Liver (tissue), 8 donors: ENCODE measurements at regions not wholly inside any gene's neighbourhood (a gene's known extent, or its start where the extent isn't known, plus 50 kb on each side); places are given as distances from the start of the nearest gene placed in this dataset.

Experiments used
- DNase-seq: peaks from one replicate; pipeline ENCODE4 v3.0.0-alpha.2; 2017; ENCODE audit warnings: low spot score
- H3K27ac ChIP-seq, 2 donors: one replicate each; pipeline ENCODE4 v1.7.0; 2013; ENCODE audit warnings: inconsistent platforms in 2 of 2, low read length in 2 of 2, control low read depth in 1 of 2, low read depth in 1 of 2, mild to moderate bottlenecking in 1 of 2
- H3K27me3 ChIP-seq, 4 donors: one replicate each; pipeline versions ENCODE4 v1.6.1 to v1.7.0; 2013; ENCODE audit warnings: low read length in 3 of 4, inconsistent platforms in 1 of 4, mild to moderate bottlenecking in 1 of 4, moderate library complexity in 1 of 4; ENCODE audit not compliant: control insufficient read depth in 4 of 4, insufficient read depth in 4 of 4
- H3K36me3 ChIP-seq, 4 donors: one replicate each; pipeline versions ENCODE4 v1.6.1 to v1.7.0; 2013; ENCODE audit warnings: low read length in 3 of 4, mild to moderate bottlenecking in 3 of 4, low read depth in 1 of 4, moderate library complexity in 1 of 4; ENCODE audit not compliant: control insufficient read depth in 4 of 4, insufficient read depth in 3 of 4
- H3K4me1 ChIP-seq, 4 donors: one replicate each; pipeline versions ENCODE4 v1.6.1 to v1.7.0; 2013; ENCODE audit warnings: low read length in 3 of 4, mild to moderate bottlenecking in 3 of 4, moderate library complexity in 1 of 4; ENCODE audit not compliant: control insufficient read depth in 4 of 4, insufficient read depth in 4 of 4
- H3K4me3 ChIP-seq, 3 donors: one replicate each; pipeline versions ENCODE4 v1.6.1 to v1.7.0; 2013; ENCODE audit warnings: low read length in 3 of 3, control low read depth in 1 of 3, low read depth in 1 of 3, mild to moderate bottlenecking in 1 of 3
- H3K9ac ChIP-seq, 2 donors: one replicate each; pipeline ENCODE4 v1.7.0; 2013; ENCODE audit warnings: low read length in 2 of 2, mild to moderate bottlenecking in 2 of 2, moderate library complexity in 2 of 2, control low read depth in 1 of 2, low read depth in 1 of 2
- H3K9me3 ChIP-seq, 4 donors: one replicate each; pipeline versions ENCODE4 v1.6.1 to v1.7.0; 2013; ENCODE audit warnings: low read length in 3 of 4; ENCODE audit not compliant: control insufficient read depth in 4 of 4
- EGR1 ChIP-seq, 2 donors: IDR thresholded peaks; 2 replicates each; pipeline ENCODE4 v1.6.1; 2016 to 2018; ENCODE audit warnings: antibody characterized with exemption in 2 of 2, low read depth in 2 of 2
- FOXA1 ChIP-seq: IDR thresholded peaks from 2 replicates; pipeline ENCODE4 v1.6.1; 2016; ENCODE audit warnings: antibody characterized with exemption
- FOXA2 ChIP-seq: IDR thresholded peaks from 2 replicates; pipeline ENCODE4 v1.6.1; 2016; ENCODE audit warnings: antibody characterized with exemption
- GABPA ChIP-seq, 2 donors: IDR thresholded peaks in 1 of 2; conservative IDR thresholded peaks in 1 of 2; 2 replicates each; pipeline ENCODE4 v1.6.1; 2016; ENCODE audit warnings: antibody characterized with exemption in 2 of 2, mild to moderate bottlenecking in 1 of 2, moderate library complexity in 1 of 2
- HNF4A ChIP-seq, 2 donors: conservative IDR thresholded peaks; 2 replicates each; pipeline ENCODE4 v1.6.1; 2016; ENCODE audit warnings: antibody characterized with exemption in 2 of 2, mild to moderate bottlenecking in 2 of 2
- HNF4G ChIP-seq: IDR thresholded peaks from 2 replicates; pipeline ENCODE4 v1.6.1; 2016; ENCODE audit warnings: antibody characterized with exemption
- JUND ChIP-seq, 2 donors: IDR thresholded peaks; 2 replicates each; pipeline ENCODE4 v1.6.1; 2016; ENCODE audit warnings: antibody characterized with exemption in 2 of 2
- NR2F2 ChIP-seq: IDR thresholded peaks from 2 replicates; pipeline ENCODE4 v1.6.1; 2016; ENCODE audit warnings: antibody characterized with exemption
- SP1 ChIP-seq: IDR thresholded peaks from 2 replicates; pipeline ENCODE4 v1.6.1; 2018; ENCODE audit warnings: antibody characterized with exemption, mild to moderate bottlenecking
- TAF1 ChIP-seq: conservative IDR thresholded peaks from 2 replicates; pipeline ENCODE4 v1.6.1; 2016; ENCODE audit warnings: antibody characterized with exemption, mild to moderate bottlenecking
- YY1 ChIP-seq: IDR thresholded peaks from 2 replicates; pipeline ENCODE4 v1.6.1; 2016; ENCODE audit warnings: antibody characterized with exemption, mild to moderate bottlenecking
- WGBS: extraction: QIAGEN DNeasy Blood & Tissue Kit; methylation state at CpG from one replicate; pipeline ENCODE4 v1.1.7; 2013; 5-methylcytosine and 5-hydroxymethylcytosine counted together
- TF ChIP-seq, protein P1 (sequence below): IDR thresholded peaks from 2 replicates; pipeline ENCODE4 v1.6.1; 2016; ENCODE audit warnings: antibody characterized with exemption
- TF ChIP-seq, protein P2 (sequence below): IDR thresholded peaks from 2 replicates; pipeline ENCODE4 v1.6.1; 2016; ENCODE audit warnings: antibody characterized with exemption, mild to moderate bottlenecking
- TF ChIP-seq, protein P3 (sequence below): IDR thresholded peaks from 2 replicates; pipeline ENCODE4 v1.6.1; 2016; ENCODE audit warnings: antibody characterized with exemption
- TF ChIP-seq, protein P4 (sequence below): IDR thresholded peaks from 2 replicates; pipeline ENCODE4 v1.6.1; 2016; ENCODE audit warnings: antibody characterized with exemption
- TF ChIP-seq, protein P5 (sequence below): fragments of 150-350 bp; IDR thresholded peaks from 2 replicates; pipeline ENCODE4 v1.5.1; 2017; ENCODE audit warnings: improper control_type of control experiment, low read depth, low read length; ENCODE audit not compliant: missing input control
- donor health status: healthy.
- donor health status: healthy.
- donor health status: healthy.
- donor health status: healthy.
- donor health status: healthy.

DNA sequence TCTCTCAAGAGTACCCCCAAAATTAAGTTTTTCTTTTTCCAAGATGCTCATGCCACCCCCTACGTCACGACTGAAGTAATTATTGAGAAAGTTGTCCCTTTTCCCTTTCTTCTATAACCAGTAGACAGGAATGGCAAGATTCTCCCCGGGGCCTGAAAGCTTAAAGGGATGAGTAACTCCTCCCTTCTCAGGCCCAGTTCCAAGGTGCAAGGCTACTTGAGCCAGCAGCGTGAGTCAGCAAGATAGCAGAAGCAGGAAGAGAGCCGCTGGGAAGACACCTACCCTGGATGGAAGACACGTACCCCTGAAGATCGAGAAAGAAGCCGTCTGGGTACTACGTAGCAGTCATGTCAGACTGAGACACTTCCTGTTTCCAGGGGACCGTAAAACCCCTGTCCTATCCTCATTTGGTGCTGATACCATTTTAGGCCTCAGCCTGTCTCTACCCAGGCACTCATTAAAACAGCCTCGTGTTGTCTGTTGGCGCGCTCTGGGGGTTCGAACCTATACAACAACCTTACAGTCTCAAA lies 241.0 kb downstream of the ADGRG6 start:
- Histone ChIP-seq H3K9ac (no peak overlapping the region), H3K27ac (no peak overlapping the region), H3K4me1 (no peaks in the 10 kb centered on the region), H3K36me3 (no peaks in the 10 kb centered on the region), H3K4me3 (no peak overlapping the region), H3K9me3 (no peaks in the 10 kb centered on the region), H3K27me3 (no peaks in the 10 kb centered on the region)
- DNase-seq = no peak
- TF ChIP-seq FOXA2 = no peak
- WGBS = 85% methylated on average over 14 of the region's 14 CpGs

DNA sequence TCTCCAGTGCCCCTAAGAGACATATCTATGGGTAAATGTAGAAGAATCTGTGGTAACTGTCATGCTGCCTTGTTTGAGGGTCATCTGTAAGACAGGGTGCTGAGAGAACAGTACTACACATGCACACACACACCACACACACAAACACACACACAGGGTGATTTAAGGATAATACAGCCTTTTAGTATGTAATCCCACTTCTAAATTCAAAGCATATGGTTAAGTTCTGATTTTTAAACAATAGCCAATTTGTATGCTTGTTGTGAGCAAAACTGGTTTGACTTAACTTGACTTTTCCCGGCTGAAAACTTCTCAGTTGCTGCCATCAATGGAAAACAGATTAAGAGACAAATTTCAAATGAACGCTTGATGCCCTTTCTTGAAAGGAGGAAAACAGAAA lies 241.8 kb downstream of the ADGRG6 start:
- TF ChIP-seq, protein P1, sequence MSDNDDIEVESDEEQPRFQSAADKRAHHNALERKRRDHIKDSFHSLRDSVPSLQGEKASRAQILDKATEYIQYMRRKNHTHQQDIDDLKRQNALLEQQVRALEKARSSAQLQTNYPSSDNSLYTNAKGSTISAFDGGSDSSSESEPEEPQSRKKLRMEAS = no peak
- TF ChIP-seq JUND (IDR thresholded peaks at IDR 0.05) (no peak), TAF1 (no peak), EGR1 (IDR thresholded peaks at IDR 0.05; ENCODE audit: low read depth in 2 of 2) (no peak), FOXA2 (no peak), NR2F2 (no peak), GABPA (IDR thresholded peaks at IDR 0.05 in 1 of 2, conservative IDR thresholded peaks at IDR 0.05 in 1 of 2) (no peak), YY1 (no peak), SP1 (no peak), HNF4A (conservative IDR thresholded peaks at IDR 0.05) (no peak), FOXA1 (no peak), HNF4G (no peak)
- TF ChIP-seq, protein P2, sequence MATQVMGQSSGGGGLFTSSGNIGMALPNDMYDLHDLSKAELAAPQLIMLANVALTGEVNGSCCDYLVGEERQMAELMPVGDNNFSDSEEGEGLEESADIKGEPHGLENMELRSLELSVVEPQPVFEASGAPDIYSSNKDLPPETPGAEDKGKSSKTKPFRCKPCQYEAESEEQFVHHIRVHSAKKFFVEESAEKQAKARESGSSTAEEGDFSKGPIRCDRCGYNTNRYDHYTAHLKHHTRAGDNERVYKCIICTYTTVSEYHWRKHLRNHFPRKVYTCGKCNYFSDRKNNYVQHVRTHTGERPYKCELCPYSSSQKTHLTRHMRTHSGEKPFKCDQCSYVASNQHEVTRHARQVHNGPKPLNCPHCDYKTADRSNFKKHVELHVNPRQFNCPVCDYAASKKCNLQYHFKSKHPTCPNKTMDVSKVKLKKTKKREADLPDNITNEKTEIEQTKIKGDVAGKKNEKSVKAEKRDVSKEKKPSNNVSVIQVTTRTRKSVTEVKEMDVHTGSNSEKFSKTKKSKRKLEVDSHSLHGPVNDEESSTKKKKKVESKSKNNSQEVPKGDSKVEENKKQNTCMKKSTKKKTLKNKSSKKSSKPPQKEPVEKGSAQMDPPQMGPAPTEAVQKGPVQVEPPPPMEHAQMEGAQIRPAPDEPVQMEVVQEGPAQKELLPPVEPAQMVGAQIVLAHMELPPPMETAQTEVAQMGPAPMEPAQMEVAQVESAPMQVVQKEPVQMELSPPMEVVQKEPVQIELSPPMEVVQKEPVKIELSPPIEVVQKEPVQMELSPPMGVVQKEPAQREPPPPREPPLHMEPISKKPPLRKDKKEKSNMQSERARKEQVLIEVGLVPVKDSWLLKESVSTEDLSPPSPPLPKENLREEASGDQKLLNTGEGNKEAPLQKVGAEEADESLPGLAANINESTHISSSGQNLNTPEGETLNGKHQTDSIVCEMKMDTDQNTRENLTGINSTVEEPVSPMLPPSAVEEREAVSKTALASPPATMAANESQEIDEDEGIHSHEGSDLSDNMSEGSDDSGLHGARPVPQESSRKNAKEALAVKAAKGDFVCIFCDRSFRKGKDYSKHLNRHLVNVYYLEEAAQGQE = no peak
- TF ChIP-seq, protein P3, sequence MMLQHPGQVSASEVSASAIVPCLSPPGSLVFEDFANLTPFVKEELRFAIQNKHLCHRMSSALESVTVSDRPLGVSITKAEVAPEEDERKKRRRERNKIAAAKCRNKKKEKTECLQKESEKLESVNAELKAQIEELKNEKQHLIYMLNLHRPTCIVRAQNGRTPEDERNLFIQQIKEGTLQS = no peak
- TF ChIP-seq, protein P4, sequence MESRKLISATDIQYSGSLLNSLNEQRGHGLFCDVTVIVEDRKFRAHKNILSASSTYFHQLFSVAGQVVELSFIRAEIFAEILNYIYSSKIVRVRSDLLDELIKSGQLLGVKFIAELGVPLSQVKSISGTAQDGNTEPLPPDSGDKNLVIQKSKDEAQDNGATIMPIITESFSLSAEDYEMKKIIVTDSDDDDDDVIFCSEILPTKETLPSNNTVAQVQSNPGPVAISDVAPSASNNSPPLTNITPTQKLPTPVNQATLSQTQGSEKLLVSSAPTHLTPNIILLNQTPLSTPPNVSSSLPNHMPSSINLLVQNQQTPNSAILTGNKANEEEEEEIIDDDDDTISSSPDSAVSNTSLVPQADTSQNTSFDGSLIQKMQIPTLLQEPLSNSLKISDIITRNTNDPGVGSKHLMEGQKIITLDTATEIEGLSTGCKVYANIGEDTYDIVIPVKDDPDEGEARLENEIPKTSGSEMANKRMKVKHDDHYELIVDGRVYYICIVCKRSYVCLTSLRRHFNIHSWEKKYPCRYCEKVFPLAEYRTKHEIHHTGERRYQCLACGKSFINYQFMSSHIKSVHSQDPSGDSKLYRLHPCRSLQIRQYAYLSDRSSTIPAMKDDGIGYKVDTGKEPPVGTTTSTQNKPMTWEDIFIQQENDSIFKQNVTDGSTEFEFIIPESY = no peak
- TF ChIP-seq, protein P5, sequence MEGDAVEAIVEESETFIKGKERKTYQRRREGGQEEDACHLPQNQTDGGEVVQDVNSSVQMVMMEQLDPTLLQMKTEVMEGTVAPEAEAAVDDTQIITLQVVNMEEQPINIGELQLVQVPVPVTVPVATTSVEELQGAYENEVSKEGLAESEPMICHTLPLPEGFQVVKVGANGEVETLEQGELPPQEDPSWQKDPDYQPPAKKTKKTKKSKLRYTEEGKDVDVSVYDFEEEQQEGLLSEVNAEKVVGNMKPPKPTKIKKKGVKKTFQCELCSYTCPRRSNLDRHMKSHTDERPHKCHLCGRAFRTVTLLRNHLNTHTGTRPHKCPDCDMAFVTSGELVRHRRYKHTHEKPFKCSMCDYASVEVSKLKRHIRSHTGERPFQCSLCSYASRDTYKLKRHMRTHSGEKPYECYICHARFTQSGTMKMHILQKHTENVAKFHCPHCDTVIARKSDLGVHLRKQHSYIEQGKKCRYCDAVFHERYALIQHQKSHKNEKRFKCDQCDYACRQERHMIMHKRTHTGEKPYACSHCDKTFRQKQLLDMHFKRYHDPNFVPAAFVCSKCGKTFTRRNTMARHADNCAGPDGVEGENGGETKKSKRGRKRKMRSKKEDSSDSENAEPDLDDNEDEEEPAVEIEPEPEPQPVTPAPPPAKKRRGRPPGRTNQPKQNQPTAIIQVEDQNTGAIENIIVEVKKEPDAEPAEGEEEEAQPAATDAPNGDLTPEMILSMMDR = no peak
- Histone ChIP-seq H3K27me3 (no peaks in the 10 kb centered on the region), H3K4me3 (no peak overlapping the region), H3K36me3 (no peaks in the 10 kb centered on the region), H3K9me3 (no peaks in the 10 kb centered on the region), H3K27ac (no peak overlapping the region), H3K9ac (no peak overlapping the region), H3K4me1 (no peaks in the 10 kb centered on the region)
- no peak for DNase-seq
- 59% methylated on average over 2 of the region's 2 CpGs for WGBS
